ENCODE measurements at regions not wholly inside any gene's neighbourhood (a gene's known extent, or its start where the extent isn't known, plus 50 kb on each side); places are given as distances from the start of the nearest gene placed in this dataset.

DNA sequence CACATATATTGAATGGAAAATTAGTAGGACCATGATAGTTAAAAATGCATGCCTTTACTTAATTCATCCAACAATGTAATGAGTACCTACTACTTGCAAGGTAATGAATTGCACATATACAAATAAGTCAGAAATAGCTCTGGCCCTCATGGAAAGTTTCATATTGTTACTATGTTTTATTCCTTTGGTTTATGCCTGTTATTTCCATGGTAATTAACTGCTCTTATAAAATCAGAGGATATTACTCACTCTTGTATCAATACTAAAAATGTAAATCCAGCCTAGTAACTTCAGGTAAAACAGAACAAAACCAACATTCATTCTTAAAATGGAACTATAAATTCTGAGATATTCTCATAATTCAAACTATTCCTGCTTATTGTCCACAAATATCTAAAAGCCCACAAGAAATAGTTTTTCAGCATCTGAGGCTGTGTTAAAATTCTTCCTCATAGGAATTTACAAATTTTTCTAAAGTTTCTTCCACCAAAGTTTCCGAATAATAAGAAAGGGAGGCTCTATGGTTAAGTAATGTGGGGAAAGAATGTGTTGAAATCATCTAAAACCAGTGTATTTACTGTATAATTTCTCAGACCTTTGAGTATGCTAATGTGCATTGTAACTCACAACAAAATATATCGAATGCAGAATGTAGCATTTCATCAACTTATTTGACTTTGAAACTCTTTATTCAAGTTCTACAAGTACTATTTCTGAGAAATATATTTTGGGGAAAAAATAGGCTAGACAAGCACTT is 444.2 kb downstream of the PDGFC start:
- H4K5ac ChIP-seq (ENCODE audit: low read depth, low read length) = no peak overlapping the region
- no peak overlapping the region for H2BK120ac ChIP-seq (ENCODE audit: low read depth, low read length)
- no peak for ATAC-seq (ENCODE audit: low read depth)
- TF ChIP-seq SMC3 (IDR thresholded peaks at IDR 0.05; ENCODE audit: low read depth, low read length) (no peak), RAD21 (IDR thresholded peaks at IDR 0.05; ENCODE audit: low read length) (no peak), MAZ (IDR thresholded peaks at IDR 0.05; ENCODE audit: borderline replicate concordance, low read depth, low read length) (no peak), CTCF (conservative IDR thresholded peaks at IDR 0.05; ENCODE audit: low read depth, low read length) (no peak), ELK1 (IDR thresholded peaks at IDR 0.05; ENCODE audit: borderline replicate concordance, low read depth, low read length) (no peak), POLR2A (IDR thresholded peaks at IDR 0.05; ENCODE audit: low read depth, low read length) (no peak), CHD1 (IDR thresholded peaks at IDR 0.05; ENCODE audit: low read depth, low read length) (no peak), RCOR1 (IDR thresholded peaks at IDR 0.05; ENCODE audit: insufficient replicate concordance, low read length) (no peak), RFX5 (IDR thresholded peaks at IDR 0.05; ENCODE audit: low read depth, low read length) (no peak)
- no peak overlapping the region for H3K27ac ChIP-seq (ENCODE audit: insufficient read depth, low read length)
- no peak overlapping the region for H3K9ac ChIP-seq (ENCODE audit: low read depth, low read length)
- H3K4me2 ChIP-seq (ENCODE audit: low read depth, low read length) = no peak overlapping the region
- no peak overlapping the region for H3K4ac ChIP-seq (ENCODE audit: low read depth, low read length)
- H3K18ac ChIP-seq (ENCODE audit: low read depth, low read length) = no peak overlapping the region
- no peaks in the 10 kb centered on the region for H3K27me3 ChIP-seq (ENCODE audit: control insufficient read depth, insufficient read depth, low read length)
- H3K9me1 ChIP-seq (ENCODE audit: insufficient read depth, low read length) = no peaks in the 10 kb centered on the region
- H2BK15ac ChIP-seq (ENCODE audit: low read depth, low read length) = no peak overlapping the region
- H2AK5ac ChIP-seq (ENCODE audit: low read depth, low read length) = no peak overlapping the region
- intact Hi-C loops (cut with micrococcal nuclease) = no loop called here
- no peak overlapping the region for H2AFZ ChIP-seq (replicated peaks; ENCODE audit: low read length, poor library complexity)
- dilution Hi-C loops (cut with HindIII; ENCODE audit: low sequenced_read_pairs, unreplicated experiment) = no loop called here
- no peaks in the 10 kb centered on the region for H3K79me1 ChIP-seq (ENCODE audit: low read depth in 1 of 2, low read length in 2 of 2)
- no peaks in the 10 kb centered on the region for H3K36me3 ChIP-seq (ENCODE audit: control insufficient read depth, insufficient read depth, low read length)
- no peaks in the 10 kb centered on the region for H4K20me1 ChIP-seq (ENCODE audit: insufficient read depth, low read length)
- no peak overlapping the region for H3K14ac ChIP-seq (replicated peaks; ENCODE audit: low read depth, low read length)
- no peak overlapping the region for H2BK20ac ChIP-seq (ENCODE audit: low read depth, low read length)
- no peak overlapping the region for H3K23ac ChIP-seq (ENCODE audit: low read depth, low read length)
- H2AK9ac ChIP-seq (replicated peaks; ENCODE audit: low read depth, low read length, poor library complexity) = no peak overlapping the region
- H3K9me3 ChIP-seq (ENCODE audit: control insufficient read depth, insufficient read depth, low read length) = no peaks in the 10 kb centered on the region
- no peak overlapping the region for H4K8ac ChIP-seq (ENCODE audit: low read depth in 2 of 2, low read length in 2 of 2)
- ChIA-PET CTCF (no interaction called here), POLR2A (ENCODE audit: unreplicated experiment) (no interaction called here)
- WGBS, 2 experiments (ENCODE audit: extremely low coverage in 2 of 2, insufficient read length in 1 of 2) = no CpG with 5 or more reads among the region's 2 CpGs
- no peak for DNase-seq
- no peaks in the 10 kb centered on the region for H3K4me1 ChIP-seq (ENCODE audit: control insufficient read depth, insufficient read depth, low read length)
- in situ Hi-C loops (cut with MboI; ENCODE audit: low sequenced_read_pairs) = no loop called here
- no peak overlapping the region for H4K91ac ChIP-seq (ENCODE audit: insufficient read depth, low read depth, low read length)
- H2BK5ac ChIP-seq (ENCODE audit: low read depth, low read length, poor library complexity, severe bottlenecking) = no peak overlapping the region
- BruUV-seq (replicated peaks) = no TSS peak
- no peak overlapping the region for H3K4me3 ChIP-seq (ENCODE audit: insufficient read depth, low read depth, low read length)
- H3K56ac ChIP-seq (ENCODE audit: extremely low read depth, insufficient read depth, low read length) = no peak overlapping the region
